Hematopoietic multipotent progenitor cell treated with erythropoietin and hydrocortisone succinate and interleukin-3 and kit ligand, for 15 days (in vitro differentiated cells): ENCODE measurements at regions not wholly inside any gene's neighbourhood (a gene's known extent, or its start where the extent isn't known, plus 50 kb on each side); places are given as distances from the start of the nearest gene placed in this dataset.
"Not testable (repeated sequence)": the region's sequence is repeated elsewhere in the genome, so short reads cannot be mapped to it uniquely, and the experiment has no call there.

Experiments used
- DNase-seq: peaks from one replicate; pipeline ENCODE4 v3.0.0-alpha.2; 2015; ENCODE audit warnings: low spot score

- DNase-seq: no peak
Observed at GRCh38 chr5:30596495-30597064, 596.9 kb upstream of the CDH6 start.

- DNase-seq: no peak
Observed at GRCh38 chr5:30594331-30594730, 599.2 kb upstream of the CDH6 start.

GRCh38 chr5:30592833-30593232 is 600.7 kb upstream of the CDH6 start:
- DNase-seq: no peak

GRCh38 chr5:30581198-30581935 is 612.1 kb upstream of the CDH6 start:
- no peak for DNase-seq

DNA sequence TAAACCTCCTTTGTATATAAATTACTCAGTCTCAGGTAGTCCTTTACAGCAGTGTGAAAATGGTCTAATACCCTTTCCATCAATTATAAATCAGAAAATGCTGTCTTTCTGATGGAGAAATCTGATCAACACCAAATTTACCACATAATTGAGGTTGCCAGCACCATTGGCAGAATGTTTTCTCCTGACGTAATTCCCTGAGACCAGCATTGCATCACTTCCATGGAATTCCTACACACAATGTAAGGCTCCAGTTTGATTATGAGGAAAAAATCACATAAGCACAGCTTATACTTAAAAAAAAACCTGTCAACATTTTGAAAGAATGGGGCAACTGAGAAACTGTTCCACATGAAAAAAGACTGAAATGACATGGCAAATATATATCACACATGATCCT is 618.7 kb upstream of the CDH6 start:
- DNase-seq: no peak

GRCh38 chr5:30572279-30572678 is 621.2 kb upstream of the CDH6 start:
- DNase-seq: no peak

DNA sequence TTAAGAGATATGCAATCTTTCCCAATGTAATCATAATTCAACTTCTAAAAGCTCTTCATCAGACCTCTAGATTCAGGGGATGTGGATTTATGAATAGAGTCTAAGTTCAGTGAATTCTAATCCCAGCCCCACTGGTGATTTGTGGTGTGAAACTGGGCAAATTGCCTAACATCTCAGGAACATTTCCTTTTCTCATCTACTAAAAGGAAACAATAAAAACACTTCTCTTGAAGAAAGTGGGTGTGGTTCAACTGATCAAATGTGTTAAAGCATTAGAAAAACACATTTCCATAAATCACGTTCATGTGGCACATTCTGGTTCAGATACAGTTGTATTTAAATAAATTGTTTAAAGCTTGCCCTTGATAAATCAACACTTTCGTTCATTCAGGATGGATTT is 631.7 kb upstream of the CDH6 start:
- DNase-seq: no peak

GRCh38 chr5:30551618-30552017 is 641.9 kb upstream of the CDH6 start:
- DNase-seq: no peak

DNA sequence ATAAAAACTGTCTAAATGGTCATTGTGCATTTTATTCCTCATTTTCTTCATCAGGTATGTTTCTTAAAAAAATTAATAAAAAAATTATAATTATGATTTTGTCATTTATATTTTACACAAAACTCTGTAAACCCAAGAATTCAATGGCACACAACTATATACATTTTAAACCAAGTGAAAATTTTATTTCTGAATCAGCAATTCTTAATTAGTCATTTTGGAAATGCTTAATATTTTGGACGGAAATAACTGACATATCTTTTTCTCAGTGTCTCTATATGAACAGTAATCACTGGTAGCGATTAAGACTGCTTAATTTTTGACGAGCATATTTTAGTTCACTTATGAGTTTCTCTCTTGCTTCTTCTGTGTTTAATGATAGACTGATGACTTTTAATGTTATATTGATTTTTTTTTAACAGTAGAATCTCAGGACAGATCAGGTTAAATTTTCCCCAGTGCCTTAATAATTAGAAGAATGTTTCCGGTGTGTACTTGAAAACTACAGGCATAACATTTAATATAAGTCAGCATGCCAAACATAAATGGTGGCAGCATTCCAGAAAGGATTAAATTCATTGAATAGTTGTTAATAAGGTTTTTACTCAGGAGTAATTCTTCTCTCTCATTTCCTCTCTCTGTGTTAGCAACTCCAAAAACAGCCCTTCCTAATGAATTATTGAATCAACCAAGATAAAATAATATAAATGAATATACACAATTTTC is 644.7 kb upstream of the CDH6 start:
- no peak for DNase-seq

DNA sequence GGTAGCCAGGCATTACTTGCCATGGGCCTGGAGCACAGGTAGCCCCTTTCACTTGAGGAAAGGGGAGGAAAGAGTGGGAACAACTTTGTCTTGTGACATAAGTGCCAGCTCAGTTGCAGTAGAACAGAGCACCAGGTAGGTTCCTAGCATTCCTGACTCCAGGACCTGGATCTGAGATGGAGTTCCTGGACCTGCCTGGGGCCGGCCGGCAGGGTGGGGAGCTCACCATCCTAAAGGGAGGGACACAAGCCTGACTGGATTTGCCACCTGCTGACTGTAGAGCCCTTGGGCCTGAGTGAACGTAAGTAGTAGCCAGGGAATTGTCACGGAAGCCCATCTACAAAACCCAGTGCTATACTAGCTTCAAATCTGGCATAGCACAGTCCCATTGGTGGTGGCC is 653.3 kb upstream of the CDH6 start:
- DNase-seq: no peak

DNA sequence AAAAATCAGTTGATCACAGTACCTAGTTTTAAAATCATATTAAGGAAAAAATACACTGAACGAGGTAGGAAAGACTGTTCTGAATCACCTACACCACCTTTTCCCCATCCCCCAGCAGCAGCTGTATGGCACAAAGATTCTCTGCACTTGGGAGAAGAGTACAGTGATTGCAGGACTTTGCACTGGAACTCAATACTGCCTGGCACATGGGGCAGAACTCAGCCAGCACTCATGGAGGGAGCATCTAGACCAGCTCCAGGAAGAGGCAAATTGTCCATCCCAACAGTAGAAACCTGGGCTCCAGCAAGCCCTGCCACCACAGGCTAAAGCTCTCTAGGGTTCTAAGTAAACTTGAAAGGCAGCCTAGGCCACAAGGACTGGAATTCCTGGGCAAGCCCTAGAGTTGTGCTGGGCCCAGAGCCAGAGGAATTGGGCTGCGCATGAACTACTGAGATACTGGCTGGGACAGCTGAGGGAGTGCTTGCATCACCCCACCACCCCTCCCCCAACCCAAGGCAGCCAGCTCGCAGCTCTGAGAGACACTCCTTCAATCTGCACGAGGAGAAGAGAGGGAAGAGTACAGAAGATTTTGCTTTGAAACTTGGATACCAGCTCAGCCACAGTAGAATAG is 654.4 kb upstream of the CDH6 start:
- no peak for DNase-seq

DNA sequence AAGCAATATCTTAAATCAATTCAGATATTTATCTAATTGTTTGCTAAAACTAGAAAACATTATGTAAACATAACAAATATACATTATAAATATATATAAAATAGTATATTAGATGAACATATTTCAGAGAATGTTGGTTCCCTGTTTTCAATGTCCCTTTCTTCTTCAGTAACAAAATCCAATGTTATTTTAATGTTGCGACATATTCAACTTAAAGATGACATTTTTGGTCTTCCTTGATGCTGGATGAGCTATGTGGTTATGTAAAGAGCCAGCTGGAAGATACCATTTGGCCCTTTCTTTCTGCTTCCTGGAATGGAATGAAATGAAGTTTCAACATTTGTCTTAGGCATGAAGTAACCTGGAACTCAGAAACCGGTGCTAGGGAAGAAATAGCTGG is 668.1 kb upstream of the CDH6 start:
- DNase-seq: no peak

- DNase-seq: no peak
Observed at GRCh38 chr5:30524428-30524827, 669.1 kb upstream of the CDH6 start.

GRCh38 chr5:30523061-30523460 is 670.4 kb upstream of the CDH6 start:
- no peak for DNase-seq

- no peak for DNase-seq
Observed at GRCh38 chr5:30505014-30505886, 688.2 kb upstream of the CDH6 start.

DNA sequence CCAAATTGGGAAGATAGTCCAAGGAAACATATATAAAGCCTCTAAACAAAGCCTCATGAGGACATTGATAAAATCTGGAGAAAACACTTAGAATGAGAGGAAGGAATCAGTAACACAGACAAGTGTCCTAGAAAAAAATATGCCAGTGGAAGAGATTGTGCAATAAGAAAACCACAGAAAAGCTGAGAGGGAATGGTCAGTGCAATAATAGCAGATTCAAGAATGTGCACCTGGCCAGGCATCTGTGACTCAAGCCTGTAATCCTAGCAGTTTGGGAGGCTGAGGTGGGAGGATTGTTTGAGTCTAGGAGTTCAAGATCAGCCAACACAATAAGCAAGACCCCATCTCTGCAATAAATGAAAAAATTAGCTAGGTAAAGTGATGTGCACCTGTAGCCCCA is 691.2 kb upstream of the CDH6 start:
- no peak for DNase-seq

DNA sequence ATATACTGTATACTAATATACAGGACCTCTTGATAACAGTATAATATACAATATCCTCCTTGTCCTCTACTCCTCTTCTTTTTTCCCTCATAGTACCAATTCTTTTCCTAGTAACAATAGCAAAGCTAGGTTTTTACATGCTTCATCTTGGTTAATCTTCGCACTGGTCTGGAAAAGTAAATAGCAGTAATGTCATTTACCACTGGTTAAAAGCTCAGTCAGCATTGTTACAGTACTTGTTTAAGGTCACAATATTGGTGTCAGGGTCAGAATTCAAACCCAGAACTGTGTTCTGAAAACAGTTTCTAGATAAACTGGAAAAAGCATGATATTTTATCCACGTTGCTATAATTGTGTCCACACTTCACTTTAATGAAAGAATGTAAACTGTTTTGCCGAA is 692.4 kb upstream of the CDH6 start:
- no peak for DNase-seq

DNA sequence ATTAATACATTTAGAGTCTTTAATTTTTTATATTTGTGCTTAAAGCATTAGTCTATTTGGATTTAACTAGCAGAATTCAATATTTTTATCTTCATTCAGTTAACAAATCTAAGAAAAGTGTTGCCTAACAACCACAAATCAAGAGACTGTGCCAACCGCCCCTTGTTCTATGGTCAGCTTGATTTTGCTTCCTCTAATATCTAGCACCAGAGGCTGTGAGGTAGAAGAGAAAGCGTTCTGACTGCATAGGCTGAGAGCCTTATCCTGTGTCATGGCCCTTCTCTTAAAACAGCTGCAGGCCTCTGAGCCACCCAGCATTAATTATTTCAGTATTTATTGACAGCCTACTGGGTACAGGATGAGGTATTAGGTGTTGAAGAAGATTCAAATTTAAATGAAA is 693.0 kb upstream of the CDH6 start:
- DNase-seq: no peak

DNA sequence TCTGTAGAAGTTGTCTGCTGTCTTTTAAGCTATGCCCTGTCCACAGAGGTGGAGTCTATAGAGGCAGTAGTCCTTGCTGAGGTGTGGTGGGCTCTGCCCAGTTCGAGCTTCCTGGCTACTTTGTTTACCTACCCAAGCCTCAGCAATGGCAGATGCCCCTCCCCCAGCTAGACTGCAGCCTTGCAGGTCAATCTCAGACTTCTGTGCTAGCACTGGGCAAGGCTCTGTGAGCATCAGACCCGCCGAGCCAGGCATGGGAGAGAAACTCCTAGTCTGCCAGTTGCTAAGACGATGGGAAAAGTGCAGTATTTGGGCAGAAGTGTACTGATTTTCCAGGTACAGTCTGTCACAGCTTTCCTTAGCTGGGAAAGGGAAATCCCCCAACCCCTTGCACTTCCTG is 694.1 kb upstream of the CDH6 start:
- DNase-seq: no peak

DNA sequence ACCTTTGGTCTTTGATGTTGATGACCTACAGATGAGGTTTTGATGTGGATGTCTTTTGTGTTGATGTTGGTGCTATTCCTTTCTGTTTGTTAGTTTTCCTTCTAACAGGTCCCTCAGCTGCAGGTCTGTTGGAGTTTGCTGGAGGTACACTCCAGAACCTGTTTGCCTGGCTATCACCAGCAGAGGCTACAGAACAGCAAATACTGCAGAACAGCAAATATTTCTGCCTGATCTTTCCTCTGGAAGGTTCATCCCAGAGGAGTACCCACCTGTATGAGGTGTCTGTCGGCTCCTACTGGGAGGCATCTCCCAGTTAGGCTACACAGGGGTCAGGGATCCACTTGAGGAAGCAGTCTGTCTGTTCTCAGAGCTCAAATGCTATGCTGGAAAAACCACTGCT is 694.5 kb upstream of the CDH6 start:
- no peak for DNase-seq

DNA sequence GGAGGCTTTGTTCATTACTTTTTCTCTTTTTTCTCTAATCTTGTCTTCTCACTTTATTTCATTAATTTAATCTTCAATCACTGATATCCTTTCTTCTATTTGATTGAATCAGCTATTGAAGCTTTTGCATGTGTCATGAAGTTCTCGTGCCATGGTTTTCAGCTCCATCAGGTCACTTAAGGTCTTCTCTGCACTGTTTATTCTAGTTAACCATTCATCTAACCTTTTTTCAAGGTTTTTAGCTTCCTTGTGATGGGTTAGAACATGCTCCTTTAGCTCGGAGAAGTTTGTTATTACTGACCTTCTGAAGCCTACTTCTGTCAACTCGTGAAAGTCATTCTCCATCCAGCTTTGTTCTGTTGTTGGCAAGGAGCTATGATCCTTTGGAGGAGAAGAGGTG is 695.0 kb upstream of the CDH6 start:
- DNase-seq: not testable (repeated sequence)

- not testable (repeated sequence) for DNase-seq
Observed at GRCh38 chr5:30494113-30494512, 699.4 kb upstream of the CDH6 start.
